IMR-90 (cell line): ENCODE measurements at regions not wholly inside any gene's neighbourhood (a gene's known extent, or its start where the extent isn't known, plus 50 kb on each side); places are given as distances from the start of the nearest gene placed in this dataset.

Experiments used
- ATAC-seq: fragments of 200-7000 bp; cut with Tn5 transposase; 2 replicates; pipeline ENCODE4 v1.9.1; 2020; ENCODE audit warnings: low read depth, mild to moderate bottlenecking, moderate library complexity
- BruUV-seq: library from RNA; stranded (reverse); fragments of 400-500 nt; replicated peaks from 2 replicates; lab custom pipeline; 2021; lab: Mats Ljungman, UMichigan
- CTCF ChIA-PET: fragments of 300-600 bp; formaldehyde crosslinking; extraction: SDS; loops from one replicate; lab custom pipeline; 2021; ENCODE audit warnings: antibody characterized with exemption; lab: Yijun Ruan, JAX
- POLR2A ChIA-PET: fragments of 300-600 bp; sonication (Branson Sonifier 250); formaldehyde crosslinking; loops from one replicate; lab custom pipeline; 2022; ENCODE audit warnings: antibody characterized with exemption; ENCODE audit not compliant: unreplicated experiment; lab: Charles Lee
- DNase-seq: peaks from one replicate; pipeline ENCODE4 v3.0.0; 2013
- H2AFZ ChIP-seq: replicated peaks from 2 replicates; pipeline ENCODE3; 2013; ENCODE audit warnings: low read length, mild to moderate bottlenecking; ENCODE audit not compliant: poor library complexity
- H2AK5ac ChIP-seq: 2 replicates; pipeline ENCODE4 v1.6.1; 2013; ENCODE audit warnings: low read depth, low read length, inconsistent platforms
- H2AK9ac ChIP-seq: replicated peaks from 2 replicates; pipeline ENCODE3; 2013; ENCODE audit warnings: mild to moderate bottlenecking, low read depth, low read length, moderate library complexity; ENCODE audit not compliant: poor library complexity
- H2BK120ac ChIP-seq: 2 replicates; pipeline ENCODE4 v1.6.1; 2013; ENCODE audit warnings: low read depth, low read length, inconsistent platforms
- H2BK15ac ChIP-seq: 3 replicates; pipeline ENCODE4 v1.6.1; 2013; ENCODE audit warnings: low read depth, low read length, inconsistent platforms
- H2BK20ac ChIP-seq: 2 replicates; pipeline ENCODE4 v1.6.1; 2013; ENCODE audit warnings: low read depth, mild to moderate bottlenecking, inconsistent platforms, low read length, moderate library complexity
- H2BK5ac ChIP-seq: 2 replicates; pipeline ENCODE4 v1.6.1; 2013; ENCODE audit warnings: mild to moderate bottlenecking, low read depth, low read length, inconsistent platforms; ENCODE audit not compliant: poor library complexity, severe bottlenecking
- H3K14ac ChIP-seq: replicated peaks from 2 replicates; pipeline ENCODE4 v1.6.1; 2013; ENCODE audit warnings: low read depth, low read length, inconsistent platforms
- H3K18ac ChIP-seq: 2 replicates; pipeline ENCODE4 v1.6.1; 2013; ENCODE audit warnings: low read depth, low read length, control low read depth
- H3K23ac ChIP-seq: 2 replicates; pipeline ENCODE4 v1.6.1; 2013; ENCODE audit warnings: low read depth, low read length, inconsistent platforms
- H3K27ac ChIP-seq: 2 replicates; pipeline ENCODE4 v1.5.1; 2013; ENCODE audit warnings: mild to moderate bottlenecking, control low read depth, low read length; ENCODE audit not compliant: insufficient read depth
- H3K27me3 ChIP-seq: 2 replicates; pipeline ENCODE4 v1.6.1; 2013; ENCODE audit warnings: low read length; ENCODE audit not compliant: control insufficient read depth, insufficient read depth
- H3K36me3 ChIP-seq: 2 replicates; pipeline ENCODE4 v1.6.1; 2013; ENCODE audit warnings: low read length, mixed read lengths; ENCODE audit not compliant: control insufficient read depth, insufficient read depth
- H3K4ac ChIP-seq: 2 replicates; pipeline ENCODE4 v1.6.1; 2013; ENCODE audit warnings: low read depth, low read length, inconsistent platforms
- H3K4me1 ChIP-seq: 2 replicates; pipeline ENCODE4 v1.6.1; 2013; ENCODE audit warnings: low read length, mixed read lengths; ENCODE audit not compliant: control insufficient read depth, insufficient read depth
- H3K4me2 ChIP-seq: 2 replicates; pipeline ENCODE4 v1.6.1; 2013; ENCODE audit warnings: low read depth, mild to moderate bottlenecking, control low read depth, low read length, moderate library complexity
- H3K4me3 ChIP-seq: 2 replicates; pipeline ENCODE4 v1.5.1; 2013; ENCODE audit warnings: low read depth, mild to moderate bottlenecking, control low read depth, low read length, moderate library complexity; ENCODE audit not compliant: insufficient read depth
- H3K56ac ChIP-seq: 2 replicates; pipeline ENCODE4 v1.6.1; 2013; ENCODE audit warnings: low read length, inconsistent platforms; ENCODE audit not compliant: insufficient read depth; ENCODE audit errors: extremely low read depth
- H3K79me1 ChIP-seq, 2 experiments: 2 replicates each; pipeline ENCODE4 v1.6.1; 2013; ENCODE audit warnings: low read length in 2 of 2, inconsistent platforms in 1 of 2, low read depth in 1 of 2
- H3K9ac ChIP-seq: 2 replicates; pipeline ENCODE4 v1.6.1; 2013; ENCODE audit warnings: low read depth, low read length, control low read depth
- H3K9me1 ChIP-seq: 2 replicates; pipeline ENCODE4 v1.6.1; 2013; ENCODE audit warnings: low read length, inconsistent platforms; ENCODE audit not compliant: insufficient read depth
- H3K9me3 ChIP-seq: 2 replicates; pipeline ENCODE4 v1.6.1; 2013; ENCODE audit warnings: low read length; ENCODE audit not compliant: control insufficient read depth, insufficient read depth
- H4K20me1 ChIP-seq: 2 replicates; pipeline ENCODE4 v1.6.1; 2013; ENCODE audit warnings: low read length, inconsistent platforms; ENCODE audit not compliant: insufficient read depth
- H4K5ac ChIP-seq: 2 replicates; pipeline ENCODE4 v1.6.1; 2013; ENCODE audit warnings: mild to moderate bottlenecking, low read depth, low read length, control low read depth
- H4K8ac ChIP-seq, 2 experiments: 2 replicates each; pipeline ENCODE4 v1.6.1; 2013; ENCODE audit warnings: low read depth in 2 of 2, low read length in 2 of 2, control low read depth in 1 of 2, inconsistent platforms in 1 of 2
- H4K91ac ChIP-seq: 2 replicates; pipeline ENCODE4 v1.6.1; 2013; ENCODE audit warnings: low read depth, low read length, inconsistent platforms; ENCODE audit not compliant: insufficient read depth
- BHLHE40 ChIP-seq: fragments of 150-350 bp; IDR thresholded peaks from 2 replicates; pipeline ENCODE4 v1.6.1; 2016; ENCODE audit warnings: mild to moderate bottlenecking, low read depth, low read length
- CEBPB ChIP-seq: IDR thresholded peaks from 2 replicates; pipeline ENCODE4 v1.6.1; 2012; ENCODE audit warnings: low read depth, low read length, improper control_type of control experiment
- CHD1 ChIP-seq: IDR thresholded peaks from 2 replicates; pipeline ENCODE4 v1.6.1; 2012; ENCODE audit warnings: low read depth, low read length, improper control_type of control experiment
- CTCF ChIP-seq: conservative IDR thresholded peaks from 2 replicates; pipeline ENCODE4 v1.5.1; 2012; ENCODE audit warnings: mild to moderate bottlenecking, low read depth, low read length, improper control_type of control experiment
- ELK1 ChIP-seq: fragments of 150-350 bp; IDR thresholded peaks from 2 replicates; pipeline ENCODE4 v1.6.1; 2016; ENCODE audit warnings: low read depth, mild to moderate bottlenecking, low read length, moderate library complexity, borderline replicate concordance
- FOS ChIP-seq: fragments of 150-350 bp; IDR thresholded peaks from 2 replicates; pipeline ENCODE4 v1.6.1; 2016; ENCODE audit warnings: low read depth, low read length
- MAFK ChIP-seq: IDR thresholded peaks from 2 replicates; pipeline ENCODE4 v1.6.1; 2012; ENCODE audit warnings: low read depth, low read length, improper control_type of control experiment
- MAZ ChIP-seq: IDR thresholded peaks from 2 replicates; pipeline ENCODE4 v1.6.1; 2012; ENCODE audit warnings: low read depth, mild to moderate bottlenecking, low read length, improper control_type of control experiment, moderate library complexity, borderline replicate concordance
- MXI1 ChIP-seq: IDR thresholded peaks from 2 replicates; pipeline ENCODE4 v1.6.1; 2012; ENCODE audit warnings: low read depth, mild to moderate bottlenecking, low read length, moderate library complexity, borderline replicate concordance
- NFE2L2 ChIP-seq: fragments of 150-350 bp; IDR thresholded peaks from 2 replicates; pipeline ENCODE4 v1.6.1; 2016; ENCODE audit warnings: low read depth, mild to moderate bottlenecking, low read length
- POLR2A ChIP-seq: IDR thresholded peaks from 2 replicates; pipeline ENCODE4 v1.6.1; 2012; ENCODE audit warnings: mild to moderate bottlenecking, low read depth, low read length
- RAD21 ChIP-seq: IDR thresholded peaks from 2 replicates; pipeline ENCODE4 v1.6.1; 2012; ENCODE audit warnings: low read length, improper control_type of control experiment
- RCOR1 ChIP-seq: IDR thresholded peaks from 2 replicates; pipeline ENCODE4 v1.6.1; 2012; ENCODE audit warnings: mild to moderate bottlenecking, low read length, improper control_type of control experiment; ENCODE audit not compliant: insufficient replicate concordance
- RFX5 ChIP-seq: IDR thresholded peaks from 2 replicates; pipeline ENCODE4 v1.8.0; 2012; ENCODE audit warnings: low read depth, mild to moderate bottlenecking, low read length, moderate library complexity
- SMC3 ChIP-seq: fragments of 150-350 bp; IDR thresholded peaks from 2 replicates; pipeline ENCODE4 v1.6.1; 2016; ENCODE audit warnings: low read depth, mild to moderate bottlenecking, antibody characterized with exemption, low read length, moderate library complexity
- WGBS, 2 experiments: methylation state at CpG; one replicate each; pipeline versions ENCODE4 v1.1.5 to v1.1.7; 2013; ENCODE audit warnings: missing lambda C conversion rate in 2 of 2; ENCODE audit not compliant: insufficient read length in 1 of 2; ENCODE audit errors: extremely low coverage in 2 of 2; 5-methylcytosine and 5-hydroxymethylcytosine counted together
- dilution Hi-C: fragments of 300-500 bp; cut with HindIII; formaldehyde crosslinking; loops from one replicate; pipeline ENCODE4 v1.14.3; 2018; ENCODE audit warnings: low sequenced_read_pairs; ENCODE audit not compliant: unreplicated experiment
- in situ Hi-C: fragments of 300-500 bp; cut with MboI; formaldehyde crosslinking; loops from 3 replicates; pipeline ENCODE4 v1.14.3; 2019; ENCODE audit warnings: low sequenced_read_pairs, inconsistent platforms, mixed read lengths
- intact Hi-C: fragments of 100-400 bp; cut with micrococcal nuclease; formaldehyde crosslinking; loops from 2 replicates; pipeline ENCODE4 v1.10.0; 2022

GRCh38 chr3:181610083-181610972 lies 101.4 kb upstream of the SOX2 start:
- H3K9ac ChIP-seq = no peak overlapping the region
- intact Hi-C loops = no loop called here
- no peak overlapping the region for H2BK5ac ChIP-seq

More at GRCh38 chr3:181610083-181610972, 101.4 kb upstream of the SOX2 start:
- no peak overlapping the region for H2BK15ac ChIP-seq
- H3K56ac ChIP-seq = no peak overlapping the region
- H2AFZ ChIP-seq = no peak overlapping the region
- WGBS, 2 experiments = no CpG with 5 or more reads among the region's 4 CpGs
- no TSS peak for BruUV-seq
- no peak overlapping the region for H4K91ac ChIP-seq
- no peak overlapping the region for H3K14ac ChIP-seq
- no peak overlapping the region for H3K4ac ChIP-seq
- H3K79me1 ChIP-seq = no peaks in the 10 kb centered on the region
- ATAC-seq (no peak), DNase-seq (no peak)
- in situ Hi-C loops = no loop called here
- H2BK120ac ChIP-seq = no peak overlapping the region
- CTCF ChIA-PET = no interaction called here
- no peak overlapping the region for H4K8ac ChIP-seq
- no peaks in the 10 kb centered on the region for H4K20me1 ChIP-seq
- POLR2A ChIA-PET = no interaction called here
- H3K4me2 ChIP-seq = no peak overlapping the region
- H4K5ac ChIP-seq = no peak overlapping the region
- no peaks in the 10 kb centered on the region for H3K9me1 ChIP-seq
- no peak overlapping the region for H2AK5ac ChIP-seq
- H3K27me3 ChIP-seq = no peaks in the 10 kb centered on the region
- no peak overlapping the region for H3K4me3 ChIP-seq
- H3K23ac ChIP-seq = no peak overlapping the region
- peaks cover 2% of the 10 kb centered on the region; the same call in 1 of the 2 replicates for H3K9me3 ChIP-seq
- dilution Hi-C loops = no loop called here
- no peak overlapping the region for H3K27ac ChIP-seq
- no peaks in the 10 kb centered on the region for H3K36me3 ChIP-seq
- H3K18ac ChIP-seq = no peak overlapping the region
- no peak for TF ChIP-seq MXI1
- no peak for TF ChIP-seq MAZ
- no peak for TF ChIP-seq FOS
- TF ChIP-seq CHD1 = no peak
- no peak for TF ChIP-seq BHLHE40
- no peak for TF ChIP-seq SMC3
- no peak for TF ChIP-seq POLR2A
- no peak for TF ChIP-seq RFX5
- TF ChIP-seq NFE2L2 = no peak
- TF ChIP-seq CTCF = no peak
- no peak for TF ChIP-seq CEBPB
- TF ChIP-seq ELK1 = no peak
- TF ChIP-seq RCOR1 = no peak
- no peak for TF ChIP-seq RAD21
- TF ChIP-seq MAFK = no peak
- no peak overlapping the region for H2AK9ac ChIP-seq
- H2BK20ac ChIP-seq = no peak overlapping the region
- H3K4me1 ChIP-seq = no peaks in the 10 kb centered on the region
